ENCODE measurements at regions not wholly inside any gene's neighbourhood (a gene's known extent, or its start where the extent isn't known, plus 50 kb on each side); places are given as distances from the start of the nearest gene placed in this dataset.

DNA sequence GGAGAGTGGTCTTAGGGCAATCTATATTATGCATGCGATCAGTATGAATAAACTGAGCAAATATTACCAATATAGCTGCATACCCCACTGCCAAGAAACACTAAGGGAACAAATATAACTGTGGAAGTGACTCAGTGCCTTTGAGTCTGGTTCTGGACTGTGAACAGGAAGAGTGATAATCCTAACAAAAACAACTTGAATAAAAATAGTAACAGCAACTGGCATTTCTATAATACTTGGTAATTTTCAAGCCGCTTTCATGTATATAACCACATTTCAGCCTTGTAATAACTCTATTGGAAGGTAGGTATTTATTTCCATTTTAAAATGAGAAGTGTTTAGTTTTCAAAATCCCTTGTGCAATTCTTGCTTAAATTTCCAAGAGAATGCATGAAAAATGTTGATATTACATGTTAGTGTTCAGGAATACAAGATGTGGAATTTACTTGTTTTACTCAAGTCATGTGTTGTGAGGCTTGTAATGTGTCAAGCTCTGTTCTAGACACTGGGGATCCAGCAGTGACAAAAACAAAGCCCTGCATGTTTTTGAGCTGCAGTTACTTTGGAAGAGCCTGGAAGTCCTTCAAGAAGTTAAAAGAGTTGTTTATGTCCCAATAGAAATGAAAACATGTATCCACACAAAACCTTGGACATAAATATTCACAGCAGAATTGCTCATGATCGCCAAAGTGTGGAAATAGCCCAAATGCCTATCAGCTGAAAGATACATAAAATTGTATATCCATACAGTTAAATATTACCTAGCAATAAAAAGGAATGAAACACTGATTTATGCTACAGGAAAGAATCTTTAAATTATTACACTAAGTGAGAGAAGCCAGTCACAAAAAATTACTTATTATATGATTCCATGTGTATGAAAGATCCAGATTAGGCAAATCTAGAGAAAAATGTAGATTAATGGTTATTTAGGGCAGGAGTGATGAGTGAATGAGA is 338.1 kb upstream of the TMEM132C start:
- H3K9me3 ChIP-seq (ENCODE audit: control insufficient read depth in 2 of 3, insufficient read depth in 1 of 3, low read length in 3 of 3): no peaks in the 10 kb centered on the region
- intact Hi-C loops (cut with DNase I): no loop called here
- no peak overlapping the region for H3K9ac ChIP-seq (ENCODE audit: low read length in 3 of 3)
- FAIRE-seq (no peak), DNase-seq (no peak)
- H3K4me3 ChIP-seq (ENCODE audit: low read length in 3 of 3): no peak overlapping the region
- no peaks in the 10 kb centered on the region for H3K4me1 ChIP-seq (ENCODE audit: control insufficient read depth in 2 of 3, insufficient read depth in 2 of 3, low read depth in 1 of 3, low read length in 3 of 3)
- no peaks in the 10 kb centered on the region for H3K27me3 ChIP-seq (ENCODE audit: control insufficient read depth, insufficient read depth, low read length)
- no peak overlapping the region for H3K27ac ChIP-seq (ENCODE audit: low read depth in 2 of 2, low read length in 2 of 2)
- no peaks in the 10 kb centered on the region for H3K36me3 ChIP-seq (ENCODE audit: control insufficient read depth in 2 of 3, insufficient read depth in 3 of 3, low read length in 3 of 3)
- TF ChIP-seq, protein P1, sequence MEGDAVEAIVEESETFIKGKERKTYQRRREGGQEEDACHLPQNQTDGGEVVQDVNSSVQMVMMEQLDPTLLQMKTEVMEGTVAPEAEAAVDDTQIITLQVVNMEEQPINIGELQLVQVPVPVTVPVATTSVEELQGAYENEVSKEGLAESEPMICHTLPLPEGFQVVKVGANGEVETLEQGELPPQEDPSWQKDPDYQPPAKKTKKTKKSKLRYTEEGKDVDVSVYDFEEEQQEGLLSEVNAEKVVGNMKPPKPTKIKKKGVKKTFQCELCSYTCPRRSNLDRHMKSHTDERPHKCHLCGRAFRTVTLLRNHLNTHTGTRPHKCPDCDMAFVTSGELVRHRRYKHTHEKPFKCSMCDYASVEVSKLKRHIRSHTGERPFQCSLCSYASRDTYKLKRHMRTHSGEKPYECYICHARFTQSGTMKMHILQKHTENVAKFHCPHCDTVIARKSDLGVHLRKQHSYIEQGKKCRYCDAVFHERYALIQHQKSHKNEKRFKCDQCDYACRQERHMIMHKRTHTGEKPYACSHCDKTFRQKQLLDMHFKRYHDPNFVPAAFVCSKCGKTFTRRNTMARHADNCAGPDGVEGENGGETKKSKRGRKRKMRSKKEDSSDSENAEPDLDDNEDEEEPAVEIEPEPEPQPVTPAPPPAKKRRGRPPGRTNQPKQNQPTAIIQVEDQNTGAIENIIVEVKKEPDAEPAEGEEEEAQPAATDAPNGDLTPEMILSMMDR (IDR thresholded peaks at IDR 0.05; ENCODE audit: borderline replicate concordance, extremely low read depth, insufficient read depth): no peak

DNA sequence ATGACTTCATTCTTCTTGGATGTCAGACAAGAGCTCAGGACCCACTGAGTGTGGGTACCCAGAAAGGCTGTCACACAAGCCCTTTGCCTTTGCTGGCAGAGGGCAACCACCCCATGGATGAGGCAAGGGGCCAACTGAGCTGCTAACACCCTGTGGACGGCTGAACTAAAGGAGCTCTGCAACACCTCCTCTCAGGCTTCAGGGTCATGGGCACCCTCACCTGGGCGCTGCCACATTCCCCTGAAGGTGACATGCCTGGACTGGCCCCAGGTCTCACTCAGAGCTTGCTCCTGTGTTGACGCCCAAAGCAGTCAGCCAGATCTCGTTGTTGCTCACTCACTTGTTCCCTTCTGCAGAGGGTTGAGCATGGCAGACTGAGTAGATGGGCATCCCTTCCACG is 336.8 kb upstream of the TMEM132C start:
- FAIRE-seq (no peak), DNase-seq (no peak)
- H3K36me3 ChIP-seq (ENCODE audit: control insufficient read depth in 2 of 3, insufficient read depth in 3 of 3, low read length in 3 of 3): no peaks in the 10 kb centered on the region
- TF ChIP-seq, protein P1 (IDR thresholded peaks at IDR 0.05; ENCODE audit: borderline replicate concordance, extremely low read depth, insufficient read depth): no peak
- H3K9me3 ChIP-seq (ENCODE audit: control insufficient read depth in 2 of 3, insufficient read depth in 1 of 3, low read length in 3 of 3): no peaks in the 10 kb centered on the region
- H3K27ac ChIP-seq (ENCODE audit: low read depth in 2 of 2, low read length in 2 of 2): no peak overlapping the region
- H3K27me3 ChIP-seq (ENCODE audit: control insufficient read depth, insufficient read depth, low read length): no peaks in the 10 kb centered on the region
- H3K4me1 ChIP-seq (ENCODE audit: control insufficient read depth in 2 of 3, insufficient read depth in 2 of 3, low read depth in 1 of 3, low read length in 3 of 3): no peaks in the 10 kb centered on the region
- intact Hi-C loops (cut with DNase I): no loop called here
- no peak overlapping the region for H3K9ac ChIP-seq (ENCODE audit: low read length in 3 of 3)
- no peak overlapping the region for H3K4me3 ChIP-seq (ENCODE audit: low read length in 3 of 3)

- Histone ChIP-seq H3K9me3 (ENCODE audit: control insufficient read depth in 2 of 3, insufficient read depth in 1 of 3, low read length in 3 of 3) (no peaks in the 10 kb centered on the region), H3K4me1 (ENCODE audit: control insufficient read depth in 2 of 3, insufficient read depth in 2 of 3, low read depth in 1 of 3, low read length in 3 of 3) (no peaks in the 10 kb centered on the region), H3K27ac (ENCODE audit: low read depth in 2 of 2, low read length in 2 of 2) (no peak overlapping the region), H3K36me3 (ENCODE audit: control insufficient read depth in 2 of 3, insufficient read depth in 3 of 3, low read length in 3 of 3) (no peaks in the 10 kb centered on the region), H3K4me3 (ENCODE audit: low read length in 3 of 3) (no peak overlapping the region), H3K9ac (ENCODE audit: low read length in 3 of 3) (no peak overlapping the region), H3K27me3 (ENCODE audit: control insufficient read depth, insufficient read depth, low read length) (no peaks in the 10 kb centered on the region)
- TF ChIP-seq, protein P1 (IDR thresholded peaks at IDR 0.05; ENCODE audit: borderline replicate concordance, extremely low read depth, insufficient read depth): no peak
- intact Hi-C loops (cut with DNase I): no loop called here
- FAIRE-seq (no peak), DNase-seq (no peak)
These were observed 332.6 kb upstream of the TMEM132C start for GRCh38 chr12:127934409-127934808.
